DOHH2 (cell line): ENCODE measurements at regions not wholly inside any gene's neighbourhood (a gene's known extent, or its start where the extent isn't known, plus 50 kb on each side); places are given as distances from the start of the nearest gene placed in this dataset.
"Not testable (repeated sequence)": the region's sequence is repeated elsewhere in the genome, so short reads cannot be mapped to it uniquely, and the experiment has no call there.

Source experiments
- CTCF ChIP-seq: fragments of 200-600 bp; sonication (generic); IDR thresholded peaks from one replicate; pipeline ENCODE4 v1.5.1; 2014; ENCODE audit warnings: antibody characterized with exemption, mild to moderate bottlenecking, low read depth, low read length; ENCODE audit not compliant: poor library complexity, severe bottlenecking
- EZH2phosphoT487 ChIP-seq: fragments of 200-600 bp; sonication (generic); IDR thresholded peaks from 2 replicates; pipeline ENCODE4 v1.6.1; 2017; ENCODE audit warnings: borderline replicate concordance, mild to moderate bottlenecking, antibody characterized with exemption, low read length, moderate library complexity, mixed read lengths

GRCh38 chr2:90238505-90239230 lies 1547.2 kb downstream of the RPIA start:
- TF ChIP-seq CTCF, EZH2phosphoT487: not testable (repeated sequence)
